HCT116 (cell line): ENCODE measurements at regions not wholly inside any gene's neighbourhood (a gene's known extent, or its start where the extent isn't known, plus 50 kb on each side); places are given as distances from the start of the nearest gene placed in this dataset.

Experiments used
- ATAC-seq: fragments of 200-7000 bp; cut with Tn5 transposase; 2 replicates; pipeline ENCODE4 v1.9.1; 2020; ENCODE audit warnings: mild to moderate bottlenecking, moderate library complexity
- BruUV-seq: library from RNA; stranded (reverse); fragments of 400-500 nt; replicated peaks from 2 replicates; lab custom pipeline; 2021; lab: Mats Ljungman, UMichigan
- CTCF ChIA-PET: fragments of 300-600 bp; sonication (Branson Sonifier 250); formaldehyde crosslinking; loops from one replicate; lab custom pipeline; 2021; ENCODE audit warnings: antibody characterized with exemption; lab: Charles Lee
- POLR2A ChIA-PET: fragments of 300-600, 350-600 bp; sonication (Branson Sonifier 250); formaldehyde crosslinking; loops from one replicate; lab custom pipeline; 2021; ENCODE audit warnings: antibody characterized with exemption; lab: Charles Lee
- RAD21 ChIA-PET, 2 experiments: fragments of 300-600 bp; sonication (Branson Sonifier 250); formaldehyde crosslinking; loops; one replicate each; lab custom pipeline; 2023; ENCODE audit warnings: low total read pairs in 2 of 2; ENCODE audit not compliant: uncharacterized antibody in 2 of 2, unreplicated experiment in 2 of 2, low non-redundant PET in 1 of 2; lab: Charles Lee
- DNase-seq: peaks from one replicate; pipeline ENCODE4 v3.0.0-alpha.2; 2010; ENCODE audit warnings: low read depth, low spot score
- H2AFZ ChIP-seq: fragments of 200-600 bp; shearing (Covaris generic), sonication (generic); 2 replicates; pipeline ENCODE4 v1.6.1; 2017; ENCODE audit warnings: low read depth, mixed run types, mixed read lengths, antibody characterized with exemption, low read length; ENCODE audit not compliant: poor library complexity, severe bottlenecking
- H3K27ac ChIP-seq: 2 replicates; pipeline ENCODE4 v1.5.1; 2012; ENCODE audit warnings: low read depth, low read length
- H3K27me3 ChIP-seq: fragments of 200-600 bp; sonication (generic); 2 replicates; pipeline ENCODE4 v1.6.1; 2016; ENCODE audit warnings: mixed run types, low read length, mixed read lengths; ENCODE audit not compliant: insufficient read depth
- H3K36me3 ChIP-seq, 2 experiments: fragments of 200-500 bp in 1 of 2; fragments of 200-600 bp in 1 of 2; sonication (Bioruptor generic) in 1 of 2; sonication (generic) in 1 of 2; 2 replicates each; pipeline versions ENCODE4 v1.5.1 to v1.6.1; 2014 to 2016; ENCODE audit warnings: low read length in 2 of 2, inconsistent platforms in 1 of 2, mixed read lengths in 1 of 2, mixed run types in 1 of 2; ENCODE audit not compliant: insufficient read depth in 2 of 2, control insufficient read depth in 1 of 2
- H3K4me1 ChIP-seq, 2 experiments: fragments of 200-600 bp in 1 of 2; sonication (generic) in 1 of 2; 2 replicates each; pipeline versions ENCODE4 v1.5.1 to v1.6.1; 2012 to 2017; ENCODE audit warnings: low read length in 2 of 2, inconsistent platforms in 1 of 2, mild to moderate bottlenecking in 1 of 2, mixed read lengths in 1 of 2, mixed run types in 1 of 2, moderate library complexity in 1 of 2; ENCODE audit not compliant: insufficient read depth in 2 of 2, control insufficient read depth in 1 of 2
- H3K4me2 ChIP-seq: fragments of 200-600 bp; sonication (generic); 2 replicates; pipeline ENCODE4 v1.6.1; 2017; ENCODE audit warnings: mixed run types, low read length, mixed read lengths
- H3K4me3 ChIP-seq, 2 experiments: fragments of 200-600 bp in 1 of 2; sonication (generic) in 1 of 2; replicated peaks in 1 of 2; 2 replicates each; pipeline ENCODE4 v1.5.1; 2011 to 2016; ENCODE audit warnings: low read length in 2 of 2, control low read depth in 1 of 2, low read depth in 1 of 2, mild to moderate bottlenecking in 1 of 2, mixed read lengths in 1 of 2, mixed run types in 1 of 2
- H3K79me2 ChIP-seq: fragments of 200-600 bp; sonication (generic); 2 replicates; pipeline ENCODE4 v1.6.1; 2017; ENCODE audit warnings: mild to moderate bottlenecking, mixed run types, low read length, moderate library complexity, mixed read lengths; ENCODE audit not compliant: insufficient read depth
- H3K9ac ChIP-seq: fragments of 200-600 bp; sonication (generic); 2 replicates; pipeline ENCODE4 v1.6.1; 2016; ENCODE audit warnings: low read length, mixed read lengths
- H3K9me2 ChIP-seq: fragments of 200-600 bp; sonication (generic), shearing (Covaris generic); 2 replicates; pipeline ENCODE4 v1.6.1; 2017; ENCODE audit warnings: mixed run types, mild to moderate bottlenecking, moderate library complexity; ENCODE audit not compliant: insufficient read depth
- H3K9me3 ChIP-seq, 2 experiments: fragments of 200-500 bp in 1 of 2; fragments of 200-600 bp in 1 of 2; sonication (Bioruptor generic) in 1 of 2; sonication (generic) in 1 of 2; 2 replicates each; pipeline ENCODE4 v1.6.1; 2014 to 2017; ENCODE audit warnings: low read length in 2 of 2, mixed read lengths in 2 of 2, inconsistent platforms in 1 of 2, low read depth in 1 of 2, mild to moderate bottlenecking in 1 of 2, mixed run types in 1 of 2, moderate library complexity in 1 of 2; ENCODE audit not compliant: control insufficient read depth in 1 of 2, insufficient read depth in 1 of 2
- H4K20me1 ChIP-seq: fragments of 200-600 bp; sonication (generic), shearing (Covaris generic); 2 replicates; pipeline ENCODE4 v1.6.1; 2017; ENCODE audit warnings: mixed run types, mild to moderate bottlenecking, moderate library complexity; ENCODE audit not compliant: insufficient read depth
- ATF3 ChIP-seq: IDR thresholded peaks from 2 replicates; pipeline ENCODE4 v1.6.1; 2012
- MAX ChIP-seq: IDR thresholded peaks from 2 replicates; pipeline ENCODE4 v1.6.1; 2012
- POLR2A ChIP-seq: IDR thresholded peaks from 2 replicates; pipeline ENCODE4 v1.7.0; 2011; ENCODE audit warnings: borderline replicate concordance; ENCODE audit not compliant: insufficient read depth, insufficient read length; ENCODE audit errors: extremely low read depth
- RAD21 ChIP-seq: IDR thresholded peaks from 2 replicates; pipeline ENCODE4 v1.6.1; 2012; ENCODE audit warnings: low read depth, mild to moderate bottlenecking
- SRF ChIP-seq: IDR thresholded peaks from 2 replicates; pipeline ENCODE4 v1.6.1; 2012; ENCODE audit warnings: low read depth
- ZBTB33 ChIP-seq: IDR thresholded peaks from 2 replicates; pipeline ENCODE4 v1.6.1; 2011; ENCODE audit warnings: mild to moderate bottlenecking, low read length, moderate library complexity; ENCODE audit not compliant: insufficient replicate concordance; ENCODE audit errors: extremely low read depth
- ZNF274 ChIP-seq: fragments of 200-500 bp; sonication (Bioruptor generic); IDR thresholded peaks from 2 replicates; pipeline ENCODE4 v1.6.1; 2014; ENCODE audit warnings: mild to moderate bottlenecking, low read depth, low read length, inconsistent platforms
- intact Hi-C: fragments of 100-400 bp; cut with micrococcal nuclease; formaldehyde crosslinking; loops from 2 replicates; pipeline ENCODE4 v1.10.0; 2022

- Histone ChIP-seq H2AFZ (no peak overlapping the region), H4K20me1 (no peaks in the 10 kb centered on the region), H3K27me3 (0 out of 2 replicates have a peak, but pooled peaks cover 2% of the 10 kb centered on the region)
- TF ChIP-seq POLR2A (no peak), MAX (no peak), ZNF274 (no peak)
- TF ChIP-seq, all 23 proteins: peak for 0
- POLR2A ChIA-PET: no interaction called here
- H3K9me3 ChIP-seq: no peaks in the 10 kb centered on the region
- ATAC-seq (no peak), DNase-seq (no peak)
- H3K4me3 ChIP-seq: no peak overlapping the region
- intact Hi-C loops: no loop called here
- no peaks in the 10 kb centered on the region for H3K4me1 ChIP-seq
- no peaks in the 10 kb centered on the region for H3K9me2 ChIP-seq
- H3K27ac ChIP-seq: no peak overlapping the region
- H3K79me2 ChIP-seq: no peaks in the 10 kb centered on the region
- RAD21 ChIA-PET: no interaction called here
- no TSS peak for BruUV-seq
- no peaks in the 10 kb centered on the region for H3K36me3 ChIP-seq
- H3K9ac ChIP-seq: no peak overlapping the region
- H3K4me2 ChIP-seq: no peak overlapping the region
- CTCF ChIA-PET: no interaction called here
Measured at GRCh38 chr12:131628023-131628740, 82.7 kb upstream of the SFSWAP start.

GRCh38 chr12:131628766-131629448 lies 82.0 kb upstream of the SFSWAP start:
- no peak overlapping the region for H3K4me2 ChIP-seq
- no peaks in the 10 kb centered on the region for H3K79me2 ChIP-seq
- ATAC-seq: no peak
- H3K4me1 ChIP-seq: no peaks in the 10 kb centered on the region
- no peak for DNase-seq
- no peak overlapping the region for H3K4me3 ChIP-seq
- no peaks in the 10 kb centered on the region for H3K9me2 ChIP-seq
- ChIA-PET RAD21 (no interaction called here), CTCF (no interaction called here), POLR2A (no interaction called here)
- no peaks in the 10 kb centered on the region for H3K36me3 ChIP-seq
- intact Hi-C loops: no loop called here
- TF ChIP-seq SRF (no peak), RAD21 (no peak), ATF3 (no peak), ZBTB33 (no peak)
- no peak overlapping the region for H2AFZ ChIP-seq
- H4K20me1 ChIP-seq: no peaks in the 10 kb centered on the region
- H3K9ac ChIP-seq: no peak overlapping the region
- 0 out of 2 replicates have a peak, but pooled peaks cover 2% of the 10 kb centered on the region for H3K27me3 ChIP-seq
- H3K9me3 ChIP-seq: no peaks in the 10 kb centered on the region
- no peak overlapping the region for H3K27ac ChIP-seq
- BruUV-seq: no TSS peak
